ENCODE measurements at regions not wholly inside any gene's neighbourhood (a gene's known extent, or its start where the extent isn't known, plus 50 kb on each side); places are given as distances from the start of the nearest gene placed in this dataset.

GRCh38 chr9:121550041-121550440 lies 50.4 kb upstream of the GGTA1 start:
- no peak for DNase-seq

DNA sequence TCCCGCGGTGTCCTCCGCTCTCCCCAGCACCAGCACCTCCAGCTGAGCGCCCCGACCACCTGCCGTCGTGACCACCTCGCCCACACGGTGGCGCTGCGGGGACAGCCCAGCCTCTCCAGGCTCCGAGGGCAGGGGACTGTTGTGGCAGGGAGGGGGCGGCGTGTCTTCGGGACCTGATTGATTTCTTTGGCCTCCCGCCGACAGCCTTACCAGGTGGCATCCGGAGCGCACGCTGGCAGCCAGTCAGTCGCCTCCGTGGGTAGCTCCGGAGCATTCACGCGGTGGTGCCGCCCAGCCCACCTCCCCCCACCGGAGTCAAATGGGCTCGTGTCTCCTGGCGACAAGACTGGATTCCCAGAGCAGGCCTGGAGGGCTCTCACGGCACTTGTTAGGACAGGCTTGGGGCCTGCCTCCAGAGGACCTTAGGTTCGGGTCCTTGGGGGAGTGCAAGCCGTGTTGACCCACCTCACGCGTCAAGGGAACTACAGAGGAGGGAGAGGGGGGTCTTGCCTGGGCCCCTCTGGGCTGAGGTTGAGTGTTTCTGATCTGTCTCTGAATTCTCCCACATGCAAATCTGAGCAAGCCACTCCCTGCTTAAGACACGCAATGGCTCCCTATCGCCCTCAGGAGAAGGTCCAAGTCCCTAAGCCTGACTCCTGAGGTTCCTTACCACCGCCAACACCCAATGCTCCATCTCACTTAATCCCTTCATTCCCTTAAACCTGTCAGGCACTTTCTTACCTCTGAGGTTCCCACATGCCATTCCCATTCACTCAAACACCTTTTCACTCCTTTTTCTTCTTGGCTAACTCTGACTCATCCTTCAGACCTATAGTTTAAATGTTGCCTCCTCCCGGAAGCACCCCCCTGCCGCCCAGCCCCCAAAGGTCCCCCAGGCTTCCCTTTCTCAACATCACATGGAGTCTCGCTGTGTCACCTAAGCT lies 51.2 kb upstream of the GGTA1 start:
- DNase-seq: peak; percentile 67

- no peak for DNase-seq
These were observed 52.5 kb upstream of the GGTA1 start for GRCh38 chr9:121551985-121552753.

DNA sequence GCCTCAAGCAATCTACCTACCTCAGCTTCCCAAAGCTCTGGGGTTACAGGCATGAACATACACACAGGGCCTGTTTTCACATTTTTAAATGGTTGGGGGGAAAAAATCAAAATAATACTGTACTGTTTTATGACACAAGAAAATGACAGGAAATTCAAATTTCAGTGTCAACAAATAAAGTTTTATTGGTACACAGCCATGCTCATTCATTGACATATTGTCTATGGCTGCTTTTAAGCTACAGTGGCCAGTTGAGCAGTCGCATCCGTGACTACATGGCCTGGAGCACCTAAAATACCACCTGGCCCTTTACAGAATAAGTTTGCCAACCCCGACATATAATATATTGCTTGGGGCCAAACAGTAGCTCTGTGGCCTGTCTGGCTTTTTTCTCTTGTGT lies 56.4 kb upstream of the GGTA1 start:
- no peak for DNase-seq

GRCh38 chr9:121556580-121556979 lies 56.9 kb upstream of the GGTA1 start:
- DNase-seq: no peak

DNA sequence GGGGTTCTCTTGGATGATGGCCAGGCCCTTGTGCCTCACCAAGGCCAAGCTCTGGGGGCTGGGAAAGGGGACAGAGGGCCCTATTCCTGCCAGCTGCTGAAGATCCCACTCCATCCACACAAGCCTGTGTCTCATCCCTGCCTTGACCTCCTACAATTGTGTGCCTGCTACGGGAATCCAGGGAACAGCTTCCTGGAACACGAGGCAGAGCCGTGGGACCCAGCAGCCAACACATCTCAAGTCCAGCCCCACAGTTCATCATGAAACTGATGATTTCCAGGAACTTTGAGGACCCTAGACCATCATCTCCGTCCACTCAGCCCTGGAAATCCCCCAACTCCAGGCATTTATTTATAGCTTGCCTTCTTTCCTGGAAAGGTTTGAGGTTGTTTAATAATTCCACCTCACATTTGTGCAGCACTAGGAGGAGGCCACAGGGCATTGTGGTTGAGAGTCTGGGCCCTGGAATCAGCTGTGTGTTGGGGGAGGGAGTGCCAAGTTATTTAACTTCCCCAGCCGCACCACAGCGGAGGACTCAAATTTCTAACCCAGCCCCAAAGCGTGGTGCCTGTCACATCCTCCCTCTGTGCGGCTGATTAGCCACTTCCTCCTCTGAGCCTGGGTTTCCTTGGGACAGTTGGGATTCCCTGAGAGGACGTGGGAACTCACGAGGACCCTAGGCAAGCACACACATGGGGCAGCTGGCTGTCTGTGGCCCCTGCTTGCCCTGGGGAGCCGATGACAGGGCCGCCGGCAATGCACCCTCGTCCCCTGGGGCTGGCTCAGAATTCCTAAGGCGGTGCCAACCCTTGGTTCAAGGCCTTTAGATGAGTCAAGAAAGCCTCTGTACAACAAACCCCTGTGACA lies 58.2 kb upstream of the GGTA1 start:
- DNase-seq: peak; percentile 40

DNA sequence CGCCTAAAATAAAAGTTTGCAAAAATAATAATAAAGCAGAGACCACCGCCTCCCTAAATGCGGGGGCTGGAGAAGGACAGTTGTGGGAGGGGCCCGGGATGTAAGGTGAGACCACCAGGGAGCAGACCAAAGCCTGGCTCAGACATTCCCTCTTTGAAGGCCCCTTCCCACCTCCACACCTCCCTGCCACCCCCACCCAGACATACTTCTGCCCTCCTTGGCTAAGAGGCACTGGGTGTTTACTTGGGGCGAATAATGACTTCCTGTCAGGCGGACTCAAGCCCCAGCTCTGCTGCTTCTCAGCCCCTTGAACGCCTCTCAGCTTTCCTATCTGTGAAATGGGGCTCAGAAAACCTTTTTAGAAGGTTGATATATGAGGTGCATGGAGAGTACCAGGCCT lies 58.8 kb upstream of the GGTA1 start:
- no peak for DNase-seq

DNA sequence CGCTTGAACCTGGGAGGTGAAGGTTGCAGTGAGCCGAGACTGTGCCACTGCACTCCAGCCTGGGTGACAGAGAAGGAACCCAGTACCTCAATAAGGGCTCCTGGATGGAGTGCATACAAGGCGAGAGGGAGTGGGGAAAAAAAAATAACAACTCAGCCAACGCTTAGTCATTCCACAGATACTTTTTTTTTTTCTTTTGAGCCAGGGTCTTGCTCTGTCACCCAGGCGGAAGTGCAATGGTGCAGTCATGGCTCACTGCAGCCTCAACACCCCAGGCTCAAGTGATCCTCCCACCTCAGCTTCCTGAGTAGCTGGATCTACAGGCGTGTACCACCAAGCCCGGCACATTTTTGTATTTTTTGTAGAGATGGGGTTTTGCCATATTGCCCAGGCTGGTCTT lies 59.5 kb upstream of the GGTA1 start:
- DNase-seq: no peak

DNA sequence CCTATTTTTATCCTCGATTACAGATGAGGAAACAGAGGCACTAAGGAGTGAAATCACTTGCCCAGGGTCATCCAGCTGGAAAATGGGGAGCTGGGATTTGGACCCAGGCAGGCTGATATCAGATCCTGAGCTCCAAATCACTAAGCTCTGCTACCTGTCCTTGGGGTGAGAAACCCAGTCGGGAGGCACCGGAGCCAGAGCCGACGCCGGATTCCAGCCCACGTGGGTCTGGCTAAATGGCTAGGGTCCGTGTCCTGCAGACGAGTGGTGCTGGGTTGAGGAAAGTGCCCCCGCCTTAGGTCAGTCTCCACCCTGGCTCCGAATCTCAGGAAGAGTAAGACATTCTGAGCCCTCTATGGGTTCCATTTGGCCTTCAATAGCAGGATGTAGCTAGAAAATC lies 61.3 kb upstream of the GGTA1 start:
- no peak for DNase-seq

GRCh38 chr9:121561385-121562222 lies 62.0 kb upstream of the GGTA1 start:
- DNase-seq: no peak

GRCh38 chr9:121562301-121562700 lies 62.7 kb upstream of the GGTA1 start:
- no peak for DNase-seq

GRCh38 chr9:121563425-121563824 lies 63.8 kb upstream of the GGTA1 start:
- no peak for DNase-seq

- DNase-seq: no peak
These were observed 64.3 kb upstream of the GGTA1 start for GRCh38 chr9:121563881-121564460.

- no peak for DNase-seq
These were observed 65.0 kb upstream of the GGTA1 start for GRCh38 chr9:121564504-121565260.

DNA sequence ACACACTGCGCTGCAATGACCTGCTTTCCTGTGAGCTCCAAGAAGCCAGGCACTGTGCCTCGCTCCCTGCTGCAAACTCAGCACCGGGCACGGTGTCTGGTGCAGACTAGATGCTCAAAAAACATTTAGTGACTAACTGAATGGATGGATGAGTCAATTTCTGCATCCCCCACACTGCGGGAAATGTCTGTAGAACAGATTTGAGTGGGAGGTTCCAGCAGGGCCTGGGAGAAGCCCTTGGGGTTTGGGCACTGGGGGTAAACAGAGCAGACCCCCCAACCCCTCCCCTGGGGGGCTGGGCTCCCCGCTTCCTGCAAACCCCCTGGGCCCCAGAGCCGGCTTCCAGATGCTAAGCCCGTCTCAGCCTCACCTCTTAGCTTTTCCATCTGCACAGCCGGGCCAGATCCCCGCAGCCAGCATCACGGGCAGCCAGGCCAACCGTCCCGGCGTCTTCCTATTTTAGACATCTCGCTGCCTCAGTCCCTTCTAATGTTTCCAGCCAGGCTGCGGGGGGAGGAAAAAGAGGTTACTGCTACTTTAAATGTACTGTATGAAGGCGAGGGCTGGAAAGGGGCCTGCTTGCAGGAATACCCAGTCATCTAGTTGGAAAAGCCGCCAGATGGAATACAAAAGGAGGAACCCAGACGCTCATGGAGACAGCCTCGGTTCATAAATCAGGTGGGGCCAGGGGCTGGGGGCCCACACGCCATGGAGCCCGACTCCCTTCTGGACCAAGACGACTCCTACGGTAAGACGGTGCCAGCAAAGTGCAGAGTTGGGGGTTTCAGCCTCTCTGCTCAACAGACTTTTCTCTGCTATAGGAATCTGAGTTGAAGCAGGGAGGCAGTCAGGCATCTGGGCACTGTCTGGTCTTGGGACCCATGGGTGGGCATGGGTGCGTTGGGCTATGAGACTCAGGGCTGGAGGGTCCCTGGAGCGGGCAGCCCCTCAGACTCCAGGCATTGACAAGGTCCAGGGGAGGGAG lies 67.1 kb upstream of the GGTA1 start:
- DNase-seq: no peak

DNA sequence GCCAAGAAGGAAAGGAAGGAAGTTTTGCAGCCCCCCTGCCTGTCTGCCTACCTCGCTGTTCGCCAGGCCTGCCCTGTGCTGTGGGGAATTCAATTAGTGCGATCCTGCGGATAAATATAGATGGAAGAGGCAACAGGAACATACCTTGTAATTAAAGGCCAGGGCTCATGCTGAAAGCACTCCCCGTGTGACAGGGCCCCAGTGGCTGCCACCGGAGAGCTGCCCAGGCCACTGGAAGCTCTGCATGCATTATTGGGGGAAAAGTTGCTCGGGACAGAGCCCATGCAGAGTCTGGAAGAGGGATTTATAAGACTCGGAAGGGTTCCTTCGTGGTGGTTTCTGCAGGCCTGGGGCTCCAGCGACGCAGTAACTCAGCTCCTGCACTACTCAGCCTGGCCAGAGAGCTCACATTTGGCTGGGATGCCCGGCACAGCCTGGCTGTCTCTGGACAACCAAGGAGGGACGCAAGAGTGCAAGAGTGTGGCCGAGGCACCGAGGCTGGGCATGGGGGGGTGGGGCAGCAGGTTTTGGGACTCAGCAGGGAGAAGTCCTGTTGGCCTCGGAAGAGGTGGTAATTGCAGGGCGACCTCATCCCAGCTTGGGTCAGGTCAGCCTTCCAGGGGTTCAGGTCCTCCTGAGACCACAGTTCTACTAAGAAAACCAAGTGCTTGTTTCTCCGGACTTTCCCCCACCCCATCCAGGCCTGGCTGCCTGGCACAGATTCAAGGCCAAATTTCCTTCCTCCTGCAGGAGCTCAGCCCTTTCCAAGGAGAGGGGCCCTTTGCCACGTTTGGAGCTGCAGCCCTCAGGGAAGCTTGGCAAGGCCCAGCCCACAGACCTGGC lies 68.1 kb upstream of the GGTA1 start:
- DNase-seq: no peak

DNA sequence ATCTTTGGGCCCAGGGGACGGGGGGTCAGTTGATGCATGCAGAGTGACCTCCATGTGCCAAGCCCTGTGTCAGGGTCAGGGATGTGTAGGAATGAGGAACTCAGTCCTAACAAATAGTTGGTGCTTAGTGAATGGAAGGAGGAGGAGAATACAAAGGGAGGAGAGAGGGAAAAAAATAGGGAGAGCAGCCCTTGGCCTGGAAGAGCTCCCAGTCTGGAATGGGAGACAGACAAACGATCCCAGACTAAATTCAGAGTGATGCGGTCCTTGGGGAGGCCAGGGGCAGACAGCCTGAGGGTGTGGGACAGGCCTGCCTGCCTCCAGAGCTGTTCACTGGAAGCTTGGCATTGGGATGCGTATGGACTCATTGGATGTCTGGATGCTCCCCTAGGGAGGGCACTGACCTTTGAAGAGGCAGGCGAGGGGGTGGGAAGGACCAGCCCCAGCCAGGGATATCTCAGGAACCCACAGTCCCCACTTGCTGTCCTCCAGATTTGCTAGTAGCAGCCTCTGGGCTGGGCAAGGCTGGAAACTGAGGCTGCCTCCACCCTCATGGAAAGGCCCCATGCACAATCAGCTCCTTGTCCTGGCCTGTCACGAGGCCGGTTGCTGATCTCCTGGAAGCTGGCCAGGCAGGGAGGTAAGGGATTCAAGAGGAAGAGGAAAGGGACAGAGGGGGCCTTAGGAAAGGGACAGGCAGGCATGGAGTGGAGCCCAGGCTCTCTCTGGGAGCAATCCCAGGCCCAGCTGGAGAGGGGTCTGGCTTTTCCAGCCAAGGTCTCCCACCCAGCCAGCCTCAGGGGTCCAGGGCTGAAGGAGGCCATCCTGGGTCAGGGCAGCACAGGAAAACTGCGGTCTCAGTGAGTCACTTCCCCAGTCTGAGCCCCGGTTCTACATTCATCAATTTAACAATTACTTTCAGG lies 69.0 kb upstream of the GGTA1 start:
- DNase-seq: no peak

- no peak for DNase-seq
These were observed 69.6 kb upstream of the GGTA1 start for GRCh38 chr9:121569266-121569648.

Measured in CD4-positive, alpha-beta T cell treated with Interleukin-15 for 1 hour (primary cell).